Epithelial cell of esophagus (primary cell): ENCODE measurements at regions not wholly inside any gene's neighbourhood (a gene's known extent, or its start where the extent isn't known, plus 50 kb on each side); places are given as distances from the start of the nearest gene placed in this dataset.

Experiments used
- DNase-seq: peaks from one replicate; pipeline ENCODE4 v3.0.0; 2010; ENCODE audit warnings: low read depth
- H3K4me3 ChIP-seq: 2 replicates; pipeline ENCODE4 v1.5.1; 2011; ENCODE audit warnings: mild to moderate bottlenecking, low read length, control low read depth
- TF ChIP-seq, protein P1 (sequence below): IDR thresholded peaks from 2 replicates; pipeline ENCODE4 v1.5.1; 2011; ENCODE audit warnings: low read depth, mild to moderate bottlenecking, low read length, control low read depth, inconsistent platforms; ENCODE audit not compliant: insufficient read depth; ENCODE audit errors: missing control alignments

DNA sequence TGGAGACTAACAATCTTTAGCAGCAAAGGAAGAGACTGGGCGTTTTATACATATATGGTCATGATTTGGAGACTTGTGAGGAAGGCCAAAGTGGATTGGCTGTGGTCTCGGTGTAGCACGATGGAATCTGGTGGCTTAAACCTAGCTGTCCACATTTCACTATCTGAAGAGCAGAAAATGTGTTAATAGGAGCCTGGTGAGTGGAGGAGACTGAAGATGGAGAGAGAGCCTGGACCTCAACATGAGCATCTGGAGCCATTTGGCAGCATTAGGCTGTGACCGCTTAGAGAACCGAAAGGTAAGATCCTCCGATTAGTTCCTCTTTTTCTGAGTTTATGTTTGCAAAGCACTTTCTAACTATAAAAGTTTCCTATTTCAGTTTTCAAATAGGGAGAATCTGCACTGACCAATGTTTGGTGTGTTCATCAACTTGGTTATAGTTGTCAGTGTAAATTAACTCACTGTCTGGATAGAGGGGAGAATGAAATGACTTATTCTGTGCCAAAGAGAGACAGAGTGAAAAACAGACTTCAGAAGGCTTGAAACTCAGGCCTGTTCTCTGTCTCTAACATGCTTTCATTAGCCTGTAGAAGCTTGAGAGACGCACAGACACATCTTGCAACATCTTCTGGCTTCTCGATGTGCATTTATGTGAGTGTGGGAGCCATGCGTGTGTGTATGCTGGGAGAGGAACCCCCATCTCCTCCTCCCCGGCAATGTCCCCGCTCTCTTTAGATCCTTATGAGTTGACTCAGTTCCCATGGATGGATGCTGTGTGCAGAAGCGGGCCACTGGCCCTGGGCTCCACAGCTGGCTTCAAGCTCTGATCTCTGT is 244.7 kb upstream of the TBL1XR1 start:
- no peak overlapping the region for H3K4me3 ChIP-seq
- TF ChIP-seq, protein P1, sequence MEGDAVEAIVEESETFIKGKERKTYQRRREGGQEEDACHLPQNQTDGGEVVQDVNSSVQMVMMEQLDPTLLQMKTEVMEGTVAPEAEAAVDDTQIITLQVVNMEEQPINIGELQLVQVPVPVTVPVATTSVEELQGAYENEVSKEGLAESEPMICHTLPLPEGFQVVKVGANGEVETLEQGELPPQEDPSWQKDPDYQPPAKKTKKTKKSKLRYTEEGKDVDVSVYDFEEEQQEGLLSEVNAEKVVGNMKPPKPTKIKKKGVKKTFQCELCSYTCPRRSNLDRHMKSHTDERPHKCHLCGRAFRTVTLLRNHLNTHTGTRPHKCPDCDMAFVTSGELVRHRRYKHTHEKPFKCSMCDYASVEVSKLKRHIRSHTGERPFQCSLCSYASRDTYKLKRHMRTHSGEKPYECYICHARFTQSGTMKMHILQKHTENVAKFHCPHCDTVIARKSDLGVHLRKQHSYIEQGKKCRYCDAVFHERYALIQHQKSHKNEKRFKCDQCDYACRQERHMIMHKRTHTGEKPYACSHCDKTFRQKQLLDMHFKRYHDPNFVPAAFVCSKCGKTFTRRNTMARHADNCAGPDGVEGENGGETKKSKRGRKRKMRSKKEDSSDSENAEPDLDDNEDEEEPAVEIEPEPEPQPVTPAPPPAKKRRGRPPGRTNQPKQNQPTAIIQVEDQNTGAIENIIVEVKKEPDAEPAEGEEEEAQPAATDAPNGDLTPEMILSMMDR: no peak
- no peak for DNase-seq

DNA sequence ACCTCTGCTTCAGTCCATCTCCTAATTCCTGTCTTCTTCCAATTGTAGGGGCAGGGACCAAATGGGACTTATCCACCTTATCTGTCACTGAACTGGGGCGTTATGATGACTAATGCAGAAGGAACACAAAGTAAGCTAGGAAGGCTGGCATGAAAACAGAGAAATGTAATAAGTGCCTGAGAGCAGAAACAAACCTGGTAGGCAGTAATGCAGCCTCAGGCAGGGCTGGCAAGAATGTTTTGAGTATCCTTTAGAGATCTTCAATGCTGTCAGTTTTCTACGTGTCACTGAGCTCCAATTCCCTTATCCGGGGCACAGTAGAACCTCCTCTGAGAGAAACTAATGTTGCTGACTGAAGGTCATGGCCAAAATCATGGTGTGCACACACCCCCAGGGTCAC is 246.2 kb upstream of the TBL1XR1 start:
- TF ChIP-seq, protein P1: no peak
- peak; percentile 87 for DNase-seq
- no peak overlapping the region for H3K4me3 ChIP-seq

DNA sequence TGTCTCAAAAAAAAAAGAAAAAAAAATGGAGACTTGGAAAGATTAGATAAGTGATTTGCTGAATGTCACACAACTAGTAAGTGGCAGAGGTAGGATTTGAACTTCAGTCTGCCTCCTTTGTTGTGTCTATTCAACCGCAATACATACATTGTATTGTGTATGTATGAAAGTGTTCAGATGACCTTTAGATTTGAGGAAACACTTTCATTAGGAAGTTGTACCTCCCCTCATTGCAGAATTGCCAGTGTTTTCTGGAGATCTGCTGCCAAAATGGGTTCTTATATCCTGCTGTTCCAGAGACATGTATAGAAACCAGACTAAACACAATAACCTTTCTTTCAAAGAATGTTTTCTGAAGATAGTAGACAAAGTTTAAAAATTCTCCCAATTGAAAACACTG is 247.4 kb upstream of the TBL1XR1 start:
- TF ChIP-seq, protein P1: no peak
- no peak for DNase-seq
- H3K4me3 ChIP-seq: no peak overlapping the region

DNA sequence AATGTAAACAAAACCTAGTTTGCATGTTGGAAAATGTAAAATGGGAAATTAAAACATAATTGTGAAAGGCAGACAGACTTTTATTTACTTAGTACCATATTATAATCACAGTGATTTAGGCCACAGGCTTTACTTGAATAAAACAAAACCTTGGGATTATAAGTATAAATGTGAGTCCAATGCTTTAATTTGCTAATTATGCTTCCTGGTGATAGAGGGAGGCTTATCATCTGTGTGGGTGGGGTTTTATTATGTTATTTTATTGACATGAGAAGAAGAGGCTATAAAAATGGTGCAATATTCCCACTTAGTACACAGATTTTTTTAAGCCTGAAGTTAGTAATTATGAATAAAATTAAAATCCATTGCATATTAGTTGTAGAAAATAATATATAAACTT is 248.3 kb upstream of the TBL1XR1 start:
- no peak for DNase-seq
- TF ChIP-seq, protein P1: no peak
- H3K4me3 ChIP-seq: no peak overlapping the region

DNA sequence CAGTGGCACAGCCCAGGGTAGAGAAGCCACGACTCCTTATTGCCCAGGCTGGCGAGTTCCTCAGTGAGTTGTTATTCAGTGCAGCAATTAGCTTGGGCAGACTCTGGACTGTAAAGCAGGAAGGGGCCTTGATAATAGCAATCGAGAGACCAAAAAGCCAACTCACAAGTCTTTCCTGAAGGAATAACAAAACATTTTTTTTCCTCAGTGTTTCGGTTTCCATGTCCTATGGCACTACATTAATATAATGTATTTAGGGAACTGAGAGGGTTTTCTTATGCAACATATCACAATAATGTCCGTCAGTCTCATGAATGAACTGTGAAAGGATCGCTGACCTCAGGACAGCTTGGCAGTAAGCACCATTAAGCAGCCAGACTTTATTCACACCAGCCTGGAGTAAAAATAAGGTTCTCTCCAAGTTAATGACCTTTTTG is 248.9 kb upstream of the TBL1XR1 start:
- TF ChIP-seq, protein P1: no peak
- no peak for DNase-seq
- H3K4me3 ChIP-seq: no peak overlapping the region

DNA sequence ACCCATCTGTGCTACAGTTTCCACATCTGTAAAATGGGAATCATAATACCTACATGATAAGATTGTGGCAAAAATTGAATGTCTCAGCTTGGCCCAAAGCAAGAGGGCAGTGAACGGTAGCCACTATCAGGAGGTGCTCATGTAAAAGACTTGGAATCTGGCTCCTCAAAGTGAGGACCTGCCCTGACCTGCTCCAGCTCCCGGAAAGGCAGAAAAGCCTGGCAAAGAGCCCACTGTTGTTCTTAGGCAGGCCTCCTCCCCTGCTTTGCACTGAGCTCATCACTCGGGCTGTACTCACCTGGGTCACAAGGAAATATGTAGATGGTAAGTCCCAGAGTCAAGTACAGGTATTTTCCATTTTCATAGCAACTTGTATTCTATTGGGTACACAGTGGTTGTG is 250.7 kb upstream of the TBL1XR1 start:
- no peak overlapping the region for H3K4me3 ChIP-seq
- TF ChIP-seq, protein P1: peak; percentile 13
- peak; percentile 100 for DNase-seq

DNA sequence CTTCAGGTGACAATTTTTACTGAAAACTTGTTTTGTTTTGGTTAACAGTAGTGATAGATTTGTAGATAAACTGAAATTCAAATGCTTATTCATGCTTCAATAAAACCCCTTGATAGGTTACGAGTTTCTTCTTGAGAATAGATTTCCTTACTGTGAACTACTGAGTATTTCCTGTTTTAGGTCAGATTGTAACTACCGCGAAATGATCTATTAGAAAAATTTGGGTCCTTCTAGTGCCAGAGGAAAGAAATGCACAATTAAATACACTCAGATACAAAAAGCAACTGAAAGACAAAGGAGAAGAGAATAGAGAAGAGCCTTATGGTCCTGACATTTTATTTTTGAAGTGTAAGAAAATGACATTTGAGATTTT is 251.7 kb upstream of the TBL1XR1 start:
- H3K4me3 ChIP-seq: no peak overlapping the region
- TF ChIP-seq, protein P1: no peak
- DNase-seq: no peak
